MM.1S (cell line): ENCODE measurements at regions not wholly inside any gene's neighbourhood (a gene's known extent, or its start where the extent isn't known, plus 50 kb on each side); places are given as distances from the start of the nearest gene placed in this dataset.

Experiments used
- DNase-seq: peaks from one replicate; pipeline ENCODE4 v3.0.0-alpha.2; 2015
- H2AFZ ChIP-seq: fragments of 300-600 bp; sonication (generic); 2 replicates; pipeline ENCODE4 v1.6.0; 2016; ENCODE audit warnings: antibody characterized with exemption, low read length
- H3F3A ChIP-seq: fragments of 300-600 bp; sonication (generic); 2 replicates; pipeline ENCODE4 v1.6.1; 2016; ENCODE audit warnings: mild to moderate bottlenecking, antibody characterized with exemption, low read length, moderate library complexity, mixed read lengths; ENCODE audit not compliant: insufficient read depth
- H3K27ac ChIP-seq: fragments of 300-600 bp; sonication (generic); 2 replicates; pipeline ENCODE4 v1.5.1; 2016; ENCODE audit warnings: mild to moderate bottlenecking, low read length
- H3K27me3 ChIP-seq: fragments of 300-600 bp; sonication (generic); replicated peaks from 2 replicates; pipeline ENCODE4 v1.6.0; 2016; ENCODE audit warnings: low read length; ENCODE audit not compliant: insufficient read depth
- H3K36me3 ChIP-seq: fragments of 300-600 bp; sonication (generic); replicated peaks from 2 replicates; pipeline ENCODE4 v1.6.1; 2016; ENCODE audit warnings: mild to moderate bottlenecking, low read length, mixed read lengths; ENCODE audit not compliant: insufficient read depth
- H3K4me1 ChIP-seq: fragments of 300-600 bp; sonication (generic); 2 replicates; pipeline ENCODE4 v1.6.1; 2016; ENCODE audit warnings: low read length, mixed read lengths
- H3K4me2 ChIP-seq: fragments of 300-600 bp; sonication (generic); 2 replicates; pipeline ENCODE4 v1.6.0; 2016; ENCODE audit warnings: low read depth, low read length
- H3K4me3 ChIP-seq: fragments of 300-600 bp; sonication (generic); 2 replicates; pipeline ENCODE4 v1.5.1; 2016; ENCODE audit warnings: low read length, mixed read lengths
- H3K79me2 ChIP-seq: fragments of 300-600 bp; sonication (generic); 2 replicates; pipeline ENCODE4 v1.6.1; 2016; ENCODE audit warnings: mixed run types, low read length, mixed read lengths
- H3K9ac ChIP-seq: fragments of 300-600 bp; sonication (generic); 2 replicates; pipeline ENCODE4 v1.6.1; 2016; ENCODE audit warnings: low read length, mixed read lengths
- H3K9me2 ChIP-seq: fragments of 300-600 bp; sonication (generic); replicated peaks from 2 replicates; pipeline ENCODE4 v1.6.1; 2016; ENCODE audit warnings: mild to moderate bottlenecking, low read length, mixed read lengths; ENCODE audit not compliant: insufficient read depth
- H3K9me3 ChIP-seq: fragments of 300-600 bp; sonication (generic); replicated peaks from 2 replicates; pipeline ENCODE4 v1.6.1; 2016; ENCODE audit warnings: mild to moderate bottlenecking, low read length, mixed read lengths; ENCODE audit not compliant: insufficient read depth
- H4K20me1 ChIP-seq: fragments of 300-600 bp; sonication (generic); 2 replicates; pipeline ENCODE4 v1.6.1; 2016; ENCODE audit warnings: mild to moderate bottlenecking, low read length, moderate library complexity, mixed read lengths; ENCODE audit not compliant: insufficient read depth
- EZH2 ChIP-seq: fragments of 300-600 bp; sonication (generic); optimal IDR thresholded peaks from 2 replicates; pipeline ENCODE3; 2017; ENCODE audit warnings: low read depth, mild to moderate bottlenecking, antibody characterized with exemption, low read length, mixed read lengths
- EZH2phosphoT487 ChIP-seq: fragments of 300-600 bp; sonication (generic); IDR thresholded peaks from 2 replicates; pipeline ENCODE4 v1.6.1; 2018; ENCODE audit warnings: antibody characterized with exemption, low read length
- TF ChIP-seq, protein P1 (sequence below): fragments of 300-600 bp; sonication (generic); IDR thresholded peaks from 2 replicates; pipeline ENCODE4 v1.5.1; 2016; ENCODE audit warnings: antibody characterized with exemption, low read length, mixed read lengths

DNA sequence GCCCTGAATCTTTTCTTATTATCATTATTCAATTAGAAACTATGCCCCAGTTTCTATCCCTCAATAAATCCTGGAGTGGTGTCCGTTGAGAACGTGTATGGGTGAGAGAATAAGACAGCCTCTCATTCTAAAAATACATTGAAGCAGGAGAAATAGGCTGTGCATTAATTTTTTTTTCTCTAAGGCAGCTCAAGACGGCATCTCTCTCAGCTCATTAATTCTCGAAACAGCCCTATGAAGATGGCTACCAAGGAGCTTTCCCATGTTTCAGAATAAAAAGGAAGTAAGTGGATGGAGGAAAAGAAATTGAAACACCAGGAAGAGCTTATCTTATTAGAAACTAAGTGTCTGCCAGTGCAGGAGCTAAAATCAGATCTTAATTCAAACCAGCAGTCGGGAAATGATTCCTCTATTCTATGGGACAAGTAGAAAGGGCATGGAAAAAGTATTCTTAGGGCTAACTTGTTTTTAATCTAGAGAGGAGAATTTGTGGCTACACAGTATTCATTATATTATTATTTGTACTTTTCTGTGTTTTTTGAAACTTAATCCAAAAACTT, 347.1 kb upstream of the PLD5 start:
- H3K4me2 ChIP-seq, result no peak overlapping the region
- H3K36me3 ChIP-seq, result no peaks in the 10 kb centered on the region
- H3K4me3 ChIP-seq, result no peak overlapping the region
- no peak overlapping the region for H2AFZ ChIP-seq
- H3K79me2 ChIP-seq, result no peaks in the 10 kb centered on the region
- H3K9ac ChIP-seq, result no peak overlapping the region
- H3K4me1 ChIP-seq, result no peaks in the 10 kb centered on the region
- no peaks in the 10 kb centered on the region for H4K20me1 ChIP-seq
- DNase-seq, result no peak
- H3F3A ChIP-seq, result no peaks in the 10 kb centered on the region
- H3K27ac ChIP-seq, result no peak overlapping the region
- H3K9me2 ChIP-seq, result no peaks in the 10 kb centered on the region
- no peaks in the 10 kb centered on the region for H3K27me3 ChIP-seq
- no peaks in the 10 kb centered on the region for H3K9me3 ChIP-seq
- TF ChIP-seq, protein P1, sequence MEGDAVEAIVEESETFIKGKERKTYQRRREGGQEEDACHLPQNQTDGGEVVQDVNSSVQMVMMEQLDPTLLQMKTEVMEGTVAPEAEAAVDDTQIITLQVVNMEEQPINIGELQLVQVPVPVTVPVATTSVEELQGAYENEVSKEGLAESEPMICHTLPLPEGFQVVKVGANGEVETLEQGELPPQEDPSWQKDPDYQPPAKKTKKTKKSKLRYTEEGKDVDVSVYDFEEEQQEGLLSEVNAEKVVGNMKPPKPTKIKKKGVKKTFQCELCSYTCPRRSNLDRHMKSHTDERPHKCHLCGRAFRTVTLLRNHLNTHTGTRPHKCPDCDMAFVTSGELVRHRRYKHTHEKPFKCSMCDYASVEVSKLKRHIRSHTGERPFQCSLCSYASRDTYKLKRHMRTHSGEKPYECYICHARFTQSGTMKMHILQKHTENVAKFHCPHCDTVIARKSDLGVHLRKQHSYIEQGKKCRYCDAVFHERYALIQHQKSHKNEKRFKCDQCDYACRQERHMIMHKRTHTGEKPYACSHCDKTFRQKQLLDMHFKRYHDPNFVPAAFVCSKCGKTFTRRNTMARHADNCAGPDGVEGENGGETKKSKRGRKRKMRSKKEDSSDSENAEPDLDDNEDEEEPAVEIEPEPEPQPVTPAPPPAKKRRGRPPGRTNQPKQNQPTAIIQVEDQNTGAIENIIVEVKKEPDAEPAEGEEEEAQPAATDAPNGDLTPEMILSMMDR, result no peak
- no peak for TF ChIP-seq EZH2
- TF ChIP-seq EZH2phosphoT487, result no peak

- Histone ChIP-seq H3K9me3 (no peaks in the 10 kb centered on the region), H3F3A (no peaks in the 10 kb centered on the region), H3K27ac (no peak overlapping the region), H3K4me2 (no peak overlapping the region), H3K4me1 (no peaks in the 10 kb centered on the region), H3K9me2 (no peaks in the 10 kb centered on the region), H4K20me1 (no peaks in the 10 kb centered on the region), H3K4me3 (no peak overlapping the region), H3K79me2 (no peaks in the 10 kb centered on the region), H3K36me3 (no peaks in the 10 kb centered on the region), H2AFZ (no peak overlapping the region), H3K27me3 (no peaks in the 10 kb centered on the region), H3K9ac (no peak overlapping the region)
- TF ChIP-seq, protein P1, result no peak
- TF ChIP-seq EZH2phosphoT487 (no peak), EZH2 (no peak)
- DNase-seq, result no peak
These were observed 346.5 kb upstream of the PLD5 start for GRCh38 chr1:242870966-242871365.

GRCh38 chr1:242856289-242856688, 331.8 kb upstream of the PLD5 start:
- Histone ChIP-seq H2AFZ (no peak overlapping the region), H3K27ac (no peak overlapping the region), H3K4me3 (no peak overlapping the region), H3K36me3 (no peaks in the 10 kb centered on the region), H3F3A (no peaks in the 10 kb centered on the region), H3K79me2 (no peaks in the 10 kb centered on the region), H3K9ac (no peak overlapping the region), H4K20me1 (no peaks in the 10 kb centered on the region), H3K9me2 (no peaks in the 10 kb centered on the region), H3K27me3 (no peaks in the 10 kb centered on the region), H3K4me1 (no peaks in the 10 kb centered on the region), H3K4me2 (no peak overlapping the region), H3K9me3 (no peaks in the 10 kb centered on the region)
- DNase-seq, result no peak
- TF ChIP-seq, protein P1, result no peak
- no peak for TF ChIP-seq EZH2phosphoT487
